ENCODE measurements at regions not wholly inside any gene's neighbourhood (a gene's known extent, or its start where the extent isn't known, plus 50 kb on each side); places are given as distances from the start of the nearest gene placed in this dataset.

GRCh38 chr4:74659576-74660411, 134.5 kb downstream of the BTC start:
- intact Hi-C loops (cut with micrococcal nuclease; ENCODE audit: unreplicated experiment): loop anchor here (1.0 kb wide), 1 partner anchor 35 kb away; no protein-coding TSS in a partner anchor
- Histone ChIP-seq H3K4me3 (replicated peaks in 1 of 3; ENCODE audit: insufficient read depth in 1 of 3, low read depth in 2 of 3, low read length in 3 of 3) (no peak overlapping the region), H3K4me2 (ENCODE audit: low read depth, low read length) (0 out of 2 replicates have a peak overlapping the region, but pooled peaks have one; percentile 10), H3K27ac (ENCODE audit: extremely low read length, insufficient read depth, low read length) (peak overlapping the region; percentile 69), H3K4me1 (ENCODE audit: insufficient read depth, low read length) (peaks cover 77% of the 10 kb centered on the region), H3K27me3 (ENCODE audit: control insufficient read depth in 1 of 2, insufficient read depth in 2 of 2, low read length in 2 of 2) (no peaks in the 10 kb centered on the region), H3K36me3 (replicated peaks in 1 of 2; ENCODE audit: control insufficient read depth in 1 of 2, insufficient read depth in 2 of 2, low read length in 2 of 2) (no peaks in the 10 kb centered on the region), H3K9me3 (ENCODE audit: low read length) (no peaks in the 10 kb centered on the region), H3K9ac (ENCODE audit: insufficient read depth, low read depth, low read length) (peak overlapping the region; percentile 47), H2AFZ (ENCODE audit: low read length) (no peak overlapping the region), H4K20me1 (ENCODE audit: insufficient read depth, low read length) (no peaks in the 10 kb centered on the region), H3K79me2 (ENCODE audit: insufficient read depth, low read length) (no peaks in the 10 kb centered on the region)
- POLR2A ChIA-PET: no interaction called here
- FAIRE-seq (no peak), DNase-seq (ENCODE audit: low spot score) (peak; percentile 92), ATAC-seq (peak; percentile 71)
- in situ Hi-C loops (cut with HindIII; ENCODE audit: extremely low pct_ligation_motif_present, low pct_unique_long_range_greater_than_20kb): loop anchor here (10.0 kb wide), 2 partner anchors 105 to 465 kb away; no protein-coding TSS in a partner anchor
- 46% methylated on average over 3 of the region's 3 CpGs for WGBS (ENCODE audit: low lambda C conversion rate)
- BruUV-seq (replicated peaks): TSS peak; percentile 94
- CTCF ChIA-PET (ENCODE audit: low intra/inter-chr PET ratio, low total read pairs): no interaction called here
- peak; percentile 46; the same call in 1 of the 2 replicates for TF ChIP-seq ATF2 (CRISPR knock-in tag; IDR thresholded peaks at IDR 0.05)
- TF ChIP-seq ZNF207 (IDR thresholded peaks at IDR 0.05; ENCODE audit: borderline replicate concordance): no peak
- TF ChIP-seq FOXO4 (CRISPR knock-in tag; conservative IDR thresholded peaks at IDR 0.05): no peak
- no peak for TF ChIP-seq RORA (CRISPR knock-in tag; IDR thresholded peaks at IDR 0.05)
- no peak for TF ChIP-seq RAD21 (CRISPR knock-in tag; IDR thresholded peaks at IDR 0.05)
- TF ChIP-seq STAT5B (CRISPR knock-in tag; IDR thresholded peaks at IDR 0.05): no peak
- no peak for TF ChIP-seq ZNF768 (CRISPR knock-in tag; IDR thresholded peaks at IDR 0.05)
- no peak for TF ChIP-seq E2F2 (CRISPR knock-in tag; IDR thresholded peaks at IDR 0.05; ENCODE audit: borderline replicate concordance)
- TF ChIP-seq CTCF (CRISPR knock-in tag; IDR thresholded peaks at IDR 0.05): no peak
- TF ChIP-seq PHF5A (CRISPR knock-in tag; IDR thresholded peaks at IDR 0.05; ENCODE audit: low read depth, unreplicated experiment): no peak
- TF ChIP-seq HNRNPK (IDR thresholded peaks at IDR 0.05; ENCODE audit: low read depth, low read length, poor library complexity, severe bottlenecking): no peak
- no peak for TF ChIP-seq THRA (CRISPR knock-in tag; IDR thresholded peaks at IDR 0.05; ENCODE audit: borderline replicate concordance)
- no peak for TF ChIP-seq ZNF709 (CRISPR knock-in tag; IDR thresholded peaks at IDR 0.05)
- TF ChIP-seq ZFP41 (CRISPR knock-in tag; IDR thresholded peaks at IDR 0.05; ENCODE audit: borderline replicate concordance): no peak
- TF ChIP-seq ZNF772 (CRISPR knock-in tag; IDR thresholded peaks at IDR 0.05): no peak
- no peak for TF ChIP-seq GFI1 (CRISPR knock-in tag; IDR thresholded peaks at IDR 0.05; ENCODE audit: borderline replicate concordance)
